ENCODE measurements at regions not wholly inside any gene's neighbourhood (a gene's known extent, or its start where the extent isn't known, plus 50 kb on each side); places are given as distances from the start of the nearest gene placed in this dataset.

DNA sequence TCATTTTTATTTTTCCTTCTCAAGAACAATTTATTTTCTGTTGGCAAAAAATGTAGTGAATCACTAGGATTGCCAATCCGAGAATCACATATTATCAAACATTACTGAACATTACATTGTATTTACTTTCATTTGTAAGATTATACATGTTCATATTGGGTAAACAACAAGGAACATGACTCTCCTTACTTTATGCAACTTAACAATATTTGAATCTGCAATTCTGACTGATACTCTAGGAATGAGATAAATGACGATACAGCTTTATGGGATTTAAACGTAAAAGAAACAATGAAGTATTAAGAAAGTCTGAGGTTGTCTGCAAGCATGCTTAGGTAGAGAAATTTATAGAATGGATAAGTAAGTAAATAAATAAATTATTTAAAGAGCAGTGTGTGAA, 2302.9 kb downstream of the MAT2B start:
- Histone ChIP-seq H3K4me1 (no peaks in the 10 kb centered on the region), H3K4me3 (no peak overlapping the region), H3K36me3 (no peaks in the 10 kb centered on the region), H3K9me3 (peaks cover 0 to 18% (median 0%) of the 10 kb centered on the region in 8 donors), H3K27ac (no peak overlapping the region), H3K27me3 (replicated peaks in 1 of 7) (no peaks in the 10 kb centered on the region)
- WGBS, 5 donors: 83 to 91% (median 87%) methylated on average over 3 of the region's 3 CpGs
- intact Hi-C loops (cut with DNase I; ENCODE audit: low total_unique reads): no loop called here
- TF ChIP-seq POLR2AphosphoS5 (IDR thresholded peaks at IDR 0.05): no peak
- TF ChIP-seq, protein P1, sequence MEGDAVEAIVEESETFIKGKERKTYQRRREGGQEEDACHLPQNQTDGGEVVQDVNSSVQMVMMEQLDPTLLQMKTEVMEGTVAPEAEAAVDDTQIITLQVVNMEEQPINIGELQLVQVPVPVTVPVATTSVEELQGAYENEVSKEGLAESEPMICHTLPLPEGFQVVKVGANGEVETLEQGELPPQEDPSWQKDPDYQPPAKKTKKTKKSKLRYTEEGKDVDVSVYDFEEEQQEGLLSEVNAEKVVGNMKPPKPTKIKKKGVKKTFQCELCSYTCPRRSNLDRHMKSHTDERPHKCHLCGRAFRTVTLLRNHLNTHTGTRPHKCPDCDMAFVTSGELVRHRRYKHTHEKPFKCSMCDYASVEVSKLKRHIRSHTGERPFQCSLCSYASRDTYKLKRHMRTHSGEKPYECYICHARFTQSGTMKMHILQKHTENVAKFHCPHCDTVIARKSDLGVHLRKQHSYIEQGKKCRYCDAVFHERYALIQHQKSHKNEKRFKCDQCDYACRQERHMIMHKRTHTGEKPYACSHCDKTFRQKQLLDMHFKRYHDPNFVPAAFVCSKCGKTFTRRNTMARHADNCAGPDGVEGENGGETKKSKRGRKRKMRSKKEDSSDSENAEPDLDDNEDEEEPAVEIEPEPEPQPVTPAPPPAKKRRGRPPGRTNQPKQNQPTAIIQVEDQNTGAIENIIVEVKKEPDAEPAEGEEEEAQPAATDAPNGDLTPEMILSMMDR (IDR thresholded peaks at IDR 0.05 in 8 of 11, conservative IDR thresholded peaks at IDR 0.05 in 3 of 11): no peak
- no peak for TF ChIP-seq POLR2A (IDR thresholded peaks at IDR 0.05)
- DNase-seq: no peak

DNA sequence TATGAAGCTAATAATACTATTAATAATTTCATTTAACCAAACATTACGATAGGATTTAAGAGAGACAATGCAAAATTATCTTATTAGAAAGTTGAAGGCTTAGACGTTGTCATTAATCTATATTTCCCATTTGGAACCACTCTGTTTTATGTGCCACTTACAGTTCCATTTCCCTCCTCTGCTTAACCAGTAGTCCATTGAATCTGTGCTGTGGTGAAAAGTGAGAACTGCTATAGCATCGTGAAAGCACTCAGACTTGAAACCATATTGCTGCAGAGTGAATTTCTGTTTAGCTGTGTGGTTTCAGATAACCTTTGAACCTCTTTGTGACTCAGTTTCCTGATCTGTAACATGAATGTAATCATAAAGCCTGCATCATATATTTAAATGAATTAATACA, 2304.5 kb downstream of the MAT2B start:
- TF ChIP-seq POLR2A (IDR thresholded peaks at IDR 0.05) (no peak), POLR2AphosphoS5 (IDR thresholded peaks at IDR 0.05) (no peak)
- TF ChIP-seq, protein P1 (IDR thresholded peaks at IDR 0.05 in 8 of 11, conservative IDR thresholded peaks at IDR 0.05 in 3 of 11): no peak
- peaks cover 0 to 22% (median 0%) of the 10 kb centered on the region in 8 donors for H3K9me3 ChIP-seq
- no peaks in the 10 kb centered on the region for H3K4me1 ChIP-seq
- H3K36me3 ChIP-seq: no peaks in the 10 kb centered on the region
- no peak overlapping the region for H3K4me3 ChIP-seq
- no peaks in the 10 kb centered on the region for H3K27me3 ChIP-seq (replicated peaks in 1 of 7)
- no peak for DNase-seq
- intact Hi-C loops (cut with DNase I; ENCODE audit: low total_unique reads): no loop called here
- H3K27ac ChIP-seq: no peak overlapping the region
- 74 to 91% (median 78%) methylated on average over 3 of the region's 3 CpGs for WGBS, 5 donors

DNA sequence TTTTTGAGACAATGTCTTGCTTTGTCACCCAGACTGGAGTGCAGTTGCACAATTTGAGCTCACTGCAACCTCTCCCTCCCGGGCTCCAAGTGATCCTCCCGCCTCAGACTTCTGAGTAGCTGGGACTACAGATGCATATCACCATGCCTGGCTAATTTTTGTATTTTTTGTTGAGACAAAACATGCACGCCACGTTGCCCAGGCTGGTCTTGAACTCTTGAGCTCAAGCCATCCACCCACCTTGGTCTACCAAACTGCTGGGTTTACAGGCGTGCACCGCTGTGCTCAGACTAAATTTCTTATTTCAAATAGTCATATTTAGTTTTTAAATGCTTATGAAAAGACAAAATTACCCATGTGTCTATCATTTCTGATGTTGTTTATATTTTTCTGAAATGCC, 2324.1 kb downstream of the MAT2B start:
- no peak for DNase-seq
- H3K27me3 ChIP-seq (replicated peaks in 1 of 7): no peaks in the 10 kb centered on the region
- TF ChIP-seq, protein P1 (IDR thresholded peaks at IDR 0.05 in 8 of 11, conservative IDR thresholded peaks at IDR 0.05 in 3 of 11): no peak
- no peak for TF ChIP-seq POLR2AphosphoS5 (IDR thresholded peaks at IDR 0.05)
- no peak for TF ChIP-seq POLR2A (IDR thresholded peaks at IDR 0.05)
- intact Hi-C loops (cut with DNase I; ENCODE audit: low total_unique reads): no loop called here
- no peak overlapping the region for H3K27ac ChIP-seq
- peaks cover 0 to 21% (median 4%) of the 10 kb centered on the region in 8 donors for H3K9me3 ChIP-seq
- H3K4me3 ChIP-seq: no peak overlapping the region
- H3K36me3 ChIP-seq: no peaks in the 10 kb centered on the region
- H3K4me1 ChIP-seq: no peaks in the 10 kb centered on the region
- 68 to 88% (median 87%) methylated on average over 6 of the region's 6 CpGs for WGBS, 5 donors

DNA sequence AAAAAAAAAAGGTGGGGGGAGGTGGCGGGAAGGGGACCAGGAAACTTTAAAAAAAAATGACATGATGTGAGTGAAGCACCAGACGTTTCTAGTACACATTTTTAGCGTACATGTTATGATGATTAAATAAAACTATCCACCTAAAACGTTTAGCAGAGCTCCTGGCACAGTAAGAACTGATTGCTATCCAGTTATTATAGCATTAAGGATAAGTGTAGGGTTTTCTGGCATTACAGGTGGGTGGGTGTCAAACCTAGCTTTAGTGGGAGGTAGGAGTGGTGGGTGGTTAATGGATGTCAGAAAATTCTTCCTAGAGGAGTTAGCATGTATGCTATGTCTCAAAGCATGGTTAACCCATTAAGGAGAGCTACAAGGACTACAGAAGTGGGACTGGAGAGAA, 2329.5 kb downstream of the MAT2B start:
- Histone ChIP-seq H3K27ac (no peak overlapping the region), H3K36me3 (no peaks in the 10 kb centered on the region), H3K4me1 (no peaks in the 10 kb centered on the region), H3K9me3 (peaks cover 0 to 7% (median 1%) of the 10 kb centered on the region in 8 donors), H3K27me3 (replicated peaks in 1 of 7) (no peaks in the 10 kb centered on the region), H3K4me3 (no peak overlapping the region)
- intact Hi-C loops (cut with DNase I; ENCODE audit: low total_unique reads): no loop called here
- WGBS, 5 donors: 46 to 63% (median 54%) methylated on average over 4 of the region's 4 CpGs
- TF ChIP-seq, protein P1 (IDR thresholded peaks at IDR 0.05 in 8 of 11, conservative IDR thresholded peaks at IDR 0.05 in 3 of 11): no peak
- TF ChIP-seq POLR2A (IDR thresholded peaks at IDR 0.05) (no peak), POLR2AphosphoS5 (IDR thresholded peaks at IDR 0.05) (no peak)
- no peak for DNase-seq
